WERI-Rb-1 (cell line): ENCODE measurements at regions not wholly inside any gene's neighbourhood (a gene's known extent, or its start where the extent isn't known, plus 50 kb on each side); places are given as distances from the start of the nearest gene placed in this dataset.

Source experiments
- DNase-seq: peaks from one replicate; pipeline ENCODE4 v3.0.0-alpha.2; 2020
- H3K27ac ChIP-seq: fragments of 250-450 bp; sonication (Bioruptor Pico); 2 replicates; pipeline ENCODE4 v1.5.1; 2020; ENCODE audit warnings: mild to moderate bottlenecking, moderate library complexity
- H3K27me3 ChIP-seq: fragments of 250-450 bp; sonication (Bioruptor Pico); 2 replicates; pipeline ENCODE4 v1.5.1; 2021; ENCODE audit warnings: mild to moderate bottlenecking, low read depth, moderate library complexity; ENCODE audit not compliant: insufficient read depth, severe bottlenecking
- H3K36me3 ChIP-seq: fragments of 250-450 bp; sonication (Bioruptor Pico); 2 replicates; pipeline ENCODE4 v1.5.1; 2020; ENCODE audit warnings: mild to moderate bottlenecking, moderate library complexity
- H3K4me3 ChIP-seq: 2 replicates; pipeline ENCODE4 v1.5.1; 2011; ENCODE audit warnings: low read depth, mild to moderate bottlenecking, control low read depth, low read length
- H3K9me3 ChIP-seq: fragments of 250-450 bp; sonication (Bioruptor Pico); 2 replicates; pipeline ENCODE4 v1.5.1; 2021; ENCODE audit warnings: mild to moderate bottlenecking, moderate library complexity; ENCODE audit not compliant: severe bottlenecking
- CTCF ChIP-seq: IDR thresholded peaks from 2 replicates; pipeline ENCODE4 v1.5.1; 2011; ENCODE audit warnings: low read depth, mild to moderate bottlenecking, control low read depth, inconsistent platforms, low read length

GRCh38 chr1:196105901-196106300, 502.3 kb downstream of the KCNT2 start:
- DNase-seq = no peak
- Histone ChIP-seq H3K9me3 (peaks cover 8% of the 10 kb centered on the region), H3K4me3 (no peak overlapping the region), H3K27ac (no peak overlapping the region), H3K36me3 (no peaks in the 10 kb centered on the region), H3K27me3 (no peaks in the 10 kb centered on the region)
- no peak for TF ChIP-seq CTCF

GRCh38 chr1:196102826-196103225, 505.4 kb downstream of the KCNT2 start:
- DNase-seq = no peak
- Histone ChIP-seq H3K9me3 (peaks cover 17% of the 10 kb centered on the region), H3K36me3 (no peaks in the 10 kb centered on the region), H3K27me3 (no peaks in the 10 kb centered on the region), H3K27ac (no peak overlapping the region), H3K4me3 (no peak overlapping the region)
- TF ChIP-seq CTCF = no peak

GRCh38 chr1:196098000-196098399, 510.2 kb downstream of the KCNT2 start:
- Histone ChIP-seq H3K27me3 (no peaks in the 10 kb centered on the region), H3K9me3 (peaks cover 17% of the 10 kb centered on the region), H3K4me3 (no peak overlapping the region), H3K36me3 (no peaks in the 10 kb centered on the region), H3K27ac (no peak overlapping the region)
- TF ChIP-seq CTCF = no peak
- no peak for DNase-seq

GRCh38 chr1:196094821-196095220, 513.4 kb downstream of the KCNT2 start:
- H3K4me3 ChIP-seq = no peak overlapping the region
- H3K36me3 ChIP-seq = no peaks in the 10 kb centered on the region
- no peaks in the 10 kb centered on the region for H3K27me3 ChIP-seq
- TF ChIP-seq CTCF = no peak
- no peak overlapping the region for H3K27ac ChIP-seq
- peaks cover 3% of the 10 kb centered on the region for H3K9me3 ChIP-seq
- DNase-seq = no peak

GRCh38 chr1:196091397-196092135, 516.7 kb downstream of the KCNT2 start:
- no peak overlapping the region for H3K4me3 ChIP-seq
- H3K9me3 ChIP-seq = no peaks in the 10 kb centered on the region
- no peaks in the 10 kb centered on the region for H3K27me3 ChIP-seq
- DNase-seq = no peak
- no peaks in the 10 kb centered on the region for H3K36me3 ChIP-seq
- TF ChIP-seq CTCF = no peak
- no peak overlapping the region for H3K27ac ChIP-seq

- Histone ChIP-seq H3K27ac (no peak overlapping the region), H3K4me3 (no peak overlapping the region), H3K27me3 (no peaks in the 10 kb centered on the region), H3K36me3 (no peaks in the 10 kb centered on the region), H3K9me3 (no peaks in the 10 kb centered on the region)
- TF ChIP-seq CTCF = no peak
- no peak for DNase-seq
Observed at GRCh38 chr1:196090226-196090625, 518.0 kb downstream of the KCNT2 start.
